DMS 273 (cell line): ENCODE measurements at regions not wholly inside any gene's neighbourhood (a gene's known extent, or its start where the extent isn't known, plus 50 kb on each side); places are given as distances from the start of the nearest gene placed in this dataset.
"Not testable (repeated sequence)": the region's sequence is repeated elsewhere in the genome, so short reads cannot be mapped to it uniquely, and the experiment has no call there.

ENCODE experiments used
- DNase-seq: peaks from one replicate; lab custom pipeline; 2025; ENCODE audit not compliant: unreplicated experiment; lab: John Stamatoyannopoulos, UW

- no peak for DNase-seq
Observed at GRCh38 chrX:40852586-40852985, 117.2 kb upstream of the MED14 start.

GRCh38 chrX:40853004-40853815 is 117.9 kb upstream of the MED14 start:
- no peak for DNase-seq

- no peak for DNase-seq
Observed at GRCh38 chrX:40853816-40854123, 118.4 kb upstream of the MED14 start.

- DNase-seq: no peak
Observed at GRCh38 chrX:40854242-40854641, 118.9 kb upstream of the MED14 start.

- DNase-seq: no peak
Observed at GRCh38 chrX:40855411-40855810, 120.1 kb upstream of the MED14 start.

GRCh38 chrX:40855932-40856515 is 120.7 kb upstream of the MED14 start:
- DNase-seq: no peak

GRCh38 chrX:40861952-40862554 is 126.7 kb upstream of the MED14 start:
- DNase-seq: not testable (repeated sequence)

GRCh38 chrX:40863260-40863659 is 127.9 kb upstream of the MED14 start:
- not testable (repeated sequence) for DNase-seq

- no peak for DNase-seq
Observed at GRCh38 chrX:40863671-40864070, 128.3 kb upstream of the MED14 start.

GRCh38 chrX:40864972-40865371 is 129.6 kb upstream of the MED14 start:
- DNase-seq: no peak

GRCh38 chrX:40866893-40867292 is 131.6 kb upstream of the MED14 start:
- DNase-seq: no peak

- DNase-seq: peak; percentile 45
Observed at GRCh38 chrX:40867352-40867751, 132.0 kb upstream of the MED14 start.

GRCh38 chrX:40868868-40869267 is 133.5 kb upstream of the MED14 start:
- DNase-seq: no peak

GRCh38 chrX:40870982-40871381 is 135.6 kb upstream of the MED14 start:
- not testable (repeated sequence) for DNase-seq

GRCh38 chrX:40871385-40872082 is 136.2 kb upstream of the MED14 start:
- DNase-seq: peak; percentile 57

- no peak for DNase-seq
Observed at GRCh38 chrX:40872351-40872750, 137.0 kb upstream of the MED14 start.

GRCh38 chrX:40875476-40875875 is 140.1 kb upstream of the MED14 start:
- peak; percentile 53 for DNase-seq

- peak; percentile 64 for DNase-seq
Observed at GRCh38 chrX:40877887-40878286, 142.5 kb upstream of the MED14 start.

GRCh38 chrX:40878766-40879165 is 143.4 kb upstream of the MED14 start:
- peak; percentile 71 for DNase-seq

GRCh38 chrX:40879172-40879571 is 143.8 kb upstream of the MED14 start:
- DNase-seq: not testable (repeated sequence)

- no peak for DNase-seq
Observed at GRCh38 chrX:40880712-40881111, 145.4 kb upstream of the MED14 start.
